H9 (cell line): ENCODE measurements at regions not wholly inside any gene's neighbourhood (a gene's known extent, or its start where the extent isn't known, plus 50 kb on each side); places are given as distances from the start of the nearest gene placed in this dataset.

ENCODE experiments used
- DNase-seq: peaks from one replicate; pipeline ENCODE4 v3.0.0-alpha.2; 2017
- H2AFZ ChIP-seq: one replicate; pipeline ENCODE4 v1.6.1; 2013; ENCODE audit warnings: mild to moderate bottlenecking, low read length, control low read depth, moderate library complexity
- H2AK5ac ChIP-seq: 2 replicates; pipeline ENCODE4 v1.6.1; 2013; ENCODE audit warnings: low read length, control low read depth, mixed read lengths; ENCODE audit not compliant: insufficient read length
- H2BK120ac ChIP-seq: one replicate; pipeline ENCODE4 v1.6.1; 2013; ENCODE audit warnings: low read depth, mild to moderate bottlenecking, low read length, control low read depth, inconsistent platforms; ENCODE audit not compliant: poor library complexity, severe bottlenecking
- H2BK12ac ChIP-seq: 2 replicates; pipeline ENCODE4 v1.6.1; 2013; ENCODE audit warnings: low read length, control low read depth, mixed read lengths, low read depth; ENCODE audit not compliant: insufficient read length
- H2BK15ac ChIP-seq: 2 replicates; pipeline ENCODE4 v1.6.1; 2013; ENCODE audit warnings: low read depth, low read length, control low read depth
- H2BK20ac ChIP-seq: one replicate; pipeline ENCODE4 v1.6.1; 2013; ENCODE audit warnings: low read depth, mild to moderate bottlenecking, low read length, control low read depth, inconsistent platforms; ENCODE audit not compliant: poor library complexity, severe bottlenecking
- H2BK5ac ChIP-seq: 2 replicates; pipeline ENCODE4 v1.6.1; 2013; ENCODE audit warnings: low read length, control low read depth, mixed read lengths; ENCODE audit not compliant: insufficient read length
- H3K14ac ChIP-seq: 2 replicates; pipeline ENCODE4 v1.6.1; 2013; ENCODE audit warnings: low read length, control low read depth; ENCODE audit not compliant: insufficient read depth
- H3K18ac ChIP-seq: 2 replicates; pipeline ENCODE4 v1.6.1; 2013; ENCODE audit warnings: low read depth, mild to moderate bottlenecking, mixed read lengths, low read length, control low read depth; ENCODE audit not compliant: insufficient read length
- H3K23ac ChIP-seq: 2 replicates; pipeline ENCODE4 v1.6.1; 2013; ENCODE audit warnings: low read length, control low read depth, mixed read lengths, low read depth; ENCODE audit not compliant: insufficient read length
- H3K23me2 ChIP-seq: 2 replicates; pipeline ENCODE4 v1.6.1; 2013; ENCODE audit warnings: low read depth, mild to moderate bottlenecking, mixed read lengths, low read length, control low read depth; ENCODE audit not compliant: insufficient read length, poor library complexity, severe bottlenecking
- H3K27ac ChIP-seq: 2 replicates; pipeline ENCODE4 v1.5.1; 2013; ENCODE audit warnings: low read length, control low read depth, mixed read lengths, low read depth; ENCODE audit not compliant: insufficient read length
- H3K27me3 ChIP-seq: 2 replicates; pipeline ENCODE4 v1.6.1; 2013; ENCODE audit warnings: low read length, control low read depth, inconsistent platforms; ENCODE audit not compliant: insufficient read depth
- H3K4ac ChIP-seq: 2 replicates; pipeline ENCODE4 v1.6.1; 2013; ENCODE audit warnings: low read depth, mild to moderate bottlenecking, control low read depth, inconsistent platforms, low read length, moderate library complexity
- H3K4me1 ChIP-seq: 2 replicates; pipeline ENCODE4 v1.6.1; 2013; ENCODE audit warnings: low read length, control low read depth, inconsistent platforms; ENCODE audit not compliant: insufficient read depth
- H3K4me2 ChIP-seq: 2 replicates; pipeline ENCODE4 v1.6.1; 2013; ENCODE audit warnings: low read length, control low read depth, mixed read lengths; ENCODE audit not compliant: insufficient read length, insufficient read depth
- H3K56ac ChIP-seq: 2 replicates; pipeline ENCODE4 v1.6.1; 2013; ENCODE audit warnings: low read depth, mild to moderate bottlenecking, mixed read lengths, low read length, control low read depth; ENCODE audit not compliant: insufficient read length
- H3K79me1 ChIP-seq: 2 replicates; pipeline ENCODE4 v1.6.1; 2013; ENCODE audit warnings: low read depth, mild to moderate bottlenecking, moderate library complexity, low read length, control low read depth, inconsistent platforms; ENCODE audit not compliant: insufficient read depth, poor library complexity, severe bottlenecking
- H3K79me2 ChIP-seq: 2 replicates; pipeline ENCODE4 v1.6.1; 2013; ENCODE audit warnings: low read length, control low read depth, inconsistent platforms; ENCODE audit not compliant: insufficient read depth
- H3K9ac ChIP-seq: 2 replicates; pipeline ENCODE4 v1.6.1; 2013; ENCODE audit warnings: low read length, control low read depth, mixed read lengths; ENCODE audit not compliant: insufficient read length; ENCODE audit errors: extremely low read depth
- H3K9me3 ChIP-seq: one replicate; pipeline ENCODE4 v1.6.1; 2013; ENCODE audit warnings: low read depth, low read length, inconsistent platforms; ENCODE audit not compliant: control insufficient read depth
- H3T11ph ChIP-seq: one replicate; pipeline ENCODE4 v1.6.1; 2013; ENCODE audit warnings: mild to moderate bottlenecking, low read length, control low read depth, inconsistent platforms
- H4K20me1 ChIP-seq: one replicate; pipeline ENCODE4 v1.6.1; 2013; ENCODE audit not compliant: control insufficient read depth, insufficient read length, insufficient read depth
- H4K5ac ChIP-seq: 2 replicates; pipeline ENCODE4 v1.6.1; 2013; ENCODE audit warnings: low read depth, mild to moderate bottlenecking, mixed read lengths, low read length, control low read depth; ENCODE audit not compliant: insufficient read length
- H4K8ac ChIP-seq: replicated peaks from 2 replicates; pipeline ENCODE4 v1.6.1; 2013; ENCODE audit warnings: low read length, control low read depth, mixed read lengths, low read depth; ENCODE audit not compliant: insufficient read length
- H4K91ac ChIP-seq: 2 replicates; pipeline ENCODE4 v1.6.1; 2013; ENCODE audit warnings: low read depth, mild to moderate bottlenecking, moderate library complexity, mixed read lengths, low read length, control low read depth; ENCODE audit not compliant: insufficient read length
- H3K27ac Mint-ChIP-seq, 3 experiments: 2 replicates in 2 of 3; 3 replicates in 1 of 3; pipeline ENCODE4 v1.8.0; 2020 to 2021; ENCODE audit warnings: mixed read lengths in 3 of 3, mild to moderate bottlenecking in 1 of 3, moderate library complexity in 1 of 3
- H3K27me3 Mint-ChIP-seq: 2 replicates; pipeline ENCODE4 v1.8.0; 2021; ENCODE audit warnings: low read depth, mild to moderate bottlenecking, moderate library complexity, mixed read lengths
- H3K36me3 Mint-ChIP-seq, 3 experiments: 2 replicates in 2 of 3; 3 replicates in 1 of 3; pipeline ENCODE4 v1.8.0; 2020 to 2021; ENCODE audit warnings: low read depth in 3 of 3, mixed read lengths in 3 of 3; ENCODE audit not compliant: insufficient read depth in 1 of 3
- H3K4me1 Mint-ChIP-seq, 2 experiments: 2 replicates each; pipeline ENCODE4 v1.8.0; 2020; ENCODE audit warnings: mixed read lengths in 2 of 2
- H3K4me3 Mint-ChIP-seq, 2 experiments: 2 replicates in 1 of 2; 3 replicates in 1 of 2; pipeline ENCODE4 v1.8.0; 2020 to 2021; ENCODE audit warnings: mild to moderate bottlenecking in 2 of 2, mixed read lengths in 2 of 2, moderate library complexity in 1 of 2
- H3K9me3 Mint-ChIP-seq, 2 experiments: 2 replicates in 1 of 2; 3 replicates in 1 of 2; pipeline ENCODE4 v1.8.0; 2020; ENCODE audit warnings: mild to moderate bottlenecking in 2 of 2, mixed read lengths in 2 of 2, moderate library complexity in 1 of 2
- WGBS: extraction: QIAGEN DNeasy Blood & Tissue Kit; methylation state at CpG from one replicate; pipeline ENCODE4 v1.1.7; 2013; ENCODE audit warnings: missing lambda C conversion rate, low lambda C conversion rate, mixed read lengths; ENCODE audit not compliant: insufficient read length; ENCODE audit errors: extremely low coverage; 5-methylcytosine and 5-hydroxymethylcytosine counted together
- TF ChIP-seq, protein P1 (sequence below): fragments of 200-600 bp; sonication (generic); conservative IDR thresholded peaks from 3 replicates; pipeline ENCODE4 v1.8.0; 2021; ENCODE audit warnings: antibody characterized with exemption, mild to moderate bottlenecking

GRCh38 chr7:92932450-92932849 lies 96.1 kb upstream of the CDK6 start:
- no peak overlapping the region for H3K4ac ChIP-seq
- H2AFZ ChIP-seq, result no peak overlapping the region
- no peaks in the 10 kb centered on the region for H3K4me1 ChIP-seq
- no peak overlapping the region for H2BK12ac ChIP-seq
- H2AK5ac ChIP-seq, result no peak overlapping the region
- Mint-ChIP-seq H3K27me3 (no peaks in the 10 kb centered on the region), H3K4me1 (peaks cover under 1% of the 10 kb centered on the region in 2 experiments), H3K27ac (no peak overlapping the region), H3K36me3 (no peaks in the 10 kb centered on the region), H3K4me3 (no peak overlapping the region), H3K9me3 (no peaks in the 10 kb centered on the region; a peak in 1 of 5 replicates)
- no peak overlapping the region for H3K27ac ChIP-seq
- no peak overlapping the region for H3K18ac ChIP-seq
- no peaks in the 10 kb centered on the region for H3K9me3 ChIP-seq
- H3K79me2 ChIP-seq, result no peaks in the 10 kb centered on the region
- H3T11ph ChIP-seq, result no peak overlapping the region
- H2BK15ac ChIP-seq, result no peak overlapping the region
- H4K8ac ChIP-seq, result no peak overlapping the region
- no peak overlapping the region for H2BK120ac ChIP-seq
- H4K91ac ChIP-seq, result no peak overlapping the region
- H3K79me1 ChIP-seq, result no peaks in the 10 kb centered on the region
- WGBS, result no CpG with 5 or more reads among the region's 8 CpGs
- H3K14ac ChIP-seq, result no peak overlapping the region
- no peaks in the 10 kb centered on the region for H4K20me1 ChIP-seq
- no peak overlapping the region for H3K4me2 ChIP-seq
- no peaks in the 10 kb centered on the region for H3K23me2 ChIP-seq
- TF ChIP-seq, protein P1, sequence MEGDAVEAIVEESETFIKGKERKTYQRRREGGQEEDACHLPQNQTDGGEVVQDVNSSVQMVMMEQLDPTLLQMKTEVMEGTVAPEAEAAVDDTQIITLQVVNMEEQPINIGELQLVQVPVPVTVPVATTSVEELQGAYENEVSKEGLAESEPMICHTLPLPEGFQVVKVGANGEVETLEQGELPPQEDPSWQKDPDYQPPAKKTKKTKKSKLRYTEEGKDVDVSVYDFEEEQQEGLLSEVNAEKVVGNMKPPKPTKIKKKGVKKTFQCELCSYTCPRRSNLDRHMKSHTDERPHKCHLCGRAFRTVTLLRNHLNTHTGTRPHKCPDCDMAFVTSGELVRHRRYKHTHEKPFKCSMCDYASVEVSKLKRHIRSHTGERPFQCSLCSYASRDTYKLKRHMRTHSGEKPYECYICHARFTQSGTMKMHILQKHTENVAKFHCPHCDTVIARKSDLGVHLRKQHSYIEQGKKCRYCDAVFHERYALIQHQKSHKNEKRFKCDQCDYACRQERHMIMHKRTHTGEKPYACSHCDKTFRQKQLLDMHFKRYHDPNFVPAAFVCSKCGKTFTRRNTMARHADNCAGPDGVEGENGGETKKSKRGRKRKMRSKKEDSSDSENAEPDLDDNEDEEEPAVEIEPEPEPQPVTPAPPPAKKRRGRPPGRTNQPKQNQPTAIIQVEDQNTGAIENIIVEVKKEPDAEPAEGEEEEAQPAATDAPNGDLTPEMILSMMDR, result no peak
- no peak overlapping the region for H2BK5ac ChIP-seq
- no peak for DNase-seq
- H3K56ac ChIP-seq, result no peak overlapping the region
- no peak overlapping the region for H4K5ac ChIP-seq
- H3K23ac ChIP-seq, result no peak overlapping the region
- no peak overlapping the region for H2BK20ac ChIP-seq
- H3K9ac ChIP-seq, result no peak overlapping the region
- no peaks in the 10 kb centered on the region for H3K27me3 ChIP-seq
